ENCODE measurements at regions not wholly inside any gene's neighbourhood (a gene's known extent, or its start where the extent isn't known, plus 50 kb on each side); places are given as distances from the start of the nearest gene placed in this dataset.
"Not testable (repeated sequence)": the region's sequence is repeated elsewhere in the genome, so short reads cannot be mapped to it uniquely, and the experiment has no call there.

DNA sequence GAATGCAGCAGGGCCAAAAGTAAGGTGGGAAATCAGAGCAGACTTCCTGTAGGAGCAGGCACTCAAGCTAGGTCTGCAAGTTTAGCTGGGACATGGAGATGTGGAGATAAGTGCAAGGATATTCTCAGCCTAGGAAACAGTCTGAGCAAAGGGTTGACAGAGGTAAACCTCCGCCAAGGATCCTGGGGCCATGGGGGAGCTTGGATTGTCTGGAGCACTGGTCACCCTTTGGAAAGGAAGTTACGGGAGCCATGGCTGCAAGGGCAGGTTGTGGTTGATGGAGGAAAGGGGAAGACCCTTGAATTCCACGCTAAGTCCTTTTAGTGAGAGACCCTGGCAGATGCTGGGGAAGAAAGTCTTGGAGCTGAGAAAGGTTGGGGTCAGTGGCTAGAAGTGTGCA lies 150.9 kb downstream of the PTPRU start:
- H3K4me1 ChIP-seq (ENCODE audit: control insufficient read depth in 1 of 2, insufficient read depth in 2 of 2, low read length in 2 of 2): peaks cover 0 to 5% of the 10 kb centered on the region in 2 experiments; a peak in 1 of 4 replicates
- TF ChIP-seq ZNF274 (IDR thresholded peaks at IDR 0.05; ENCODE audit: low read depth, low read length): no peak
- TF ChIP-seq TCF7L2 (IDR thresholded peaks at IDR 0.05; ENCODE audit: borderline replicate concordance, extremely low read depth, insufficient read depth, insufficient read length): no peak
- no peak for TF ChIP-seq EZH2 (IDR thresholded peaks at IDR 0.05)
- no peaks in the 10 kb centered on the region for H3K9me2 ChIP-seq (ENCODE audit: insufficient read depth)
- H3K9me3 ChIP-seq (ENCODE audit: control insufficient read depth in 1 of 2, insufficient read depth in 1 of 2, low read depth in 1 of 2, low read length in 2 of 2): no peaks in the 10 kb centered on the region
- ChIA-PET POLR2A (no interaction called here), RAD21 (ENCODE audit: low non-redundant PET in 1 of 2, low total read pairs in 2 of 2, uncharacterized antibody in 2 of 2, unreplicated experiment in 2 of 2) (no interaction called here), CTCF (no interaction called here)
- H3K27me3 ChIP-seq (ENCODE audit: insufficient read depth, low read length): peaks cover 6% of the 10 kb centered on the region; the same call in 1 of the 2 replicates
- no peak overlapping the region for H2AFZ ChIP-seq (ENCODE audit: low read depth, low read length, poor library complexity, severe bottlenecking)
- H3K36me3 ChIP-seq (ENCODE audit: control insufficient read depth in 1 of 2, insufficient read depth in 2 of 2, low read length in 2 of 2): no peaks in the 10 kb centered on the region
- no peak overlapping the region for H3K27ac ChIP-seq (ENCODE audit: low read depth, low read length)
- intact Hi-C loops (cut with micrococcal nuclease): no loop called here
- no peaks in the 10 kb centered on the region for H4K20me1 ChIP-seq (ENCODE audit: insufficient read depth)
- no peak overlapping the region for H3K4me3 ChIP-seq (replicated peaks in 1 of 2; ENCODE audit: low read depth in 1 of 2, low read length in 2 of 2)
- no peak for ATAC-seq
- BruUV-seq (replicated peaks): no TSS peak
- H3K4me2 ChIP-seq (ENCODE audit: low read length): no peak overlapping the region
- no peak overlapping the region for H3K9ac ChIP-seq (ENCODE audit: low read length)
- DNase-seq (ENCODE audit: low read depth, low spot score): no peak
- H3K79me2 ChIP-seq (ENCODE audit: insufficient read depth, low read length): no peaks in the 10 kb centered on the region

GRCh38 chr1:29386453-29386852 lies 150.1 kb downstream of the PTPRU start:
- H3K36me3 ChIP-seq (ENCODE audit: control insufficient read depth in 1 of 2, insufficient read depth in 2 of 2, low read length in 2 of 2); H3K9me3 ChIP-seq (ENCODE audit: control insufficient read depth in 1 of 2, insufficient read depth in 1 of 2, low read depth in 1 of 2, low read length in 2 of 2); H3K9me2 ChIP-seq (ENCODE audit: insufficient read depth); H4K20me1 ChIP-seq (ENCODE audit: insufficient read depth); H3K4me3 ChIP-seq (replicated peaks in 1 of 2; ENCODE audit: low read depth in 1 of 2, low read length in 2 of 2); H3K27me3 ChIP-seq (ENCODE audit: insufficient read depth, low read length); intact Hi-C loops (cut with micrococcal nuclease); H3K4me1 ChIP-seq (ENCODE audit: control insufficient read depth in 1 of 2, insufficient read depth in 2 of 2, low read length in 2 of 2); DNase-seq (ENCODE audit: low read depth, low spot score); H3K27ac ChIP-seq (ENCODE audit: low read depth, low read length); POLR2A ChIA-PET; RAD21 ChIA-PET (ENCODE audit: low non-redundant PET in 1 of 2, low total read pairs in 2 of 2, uncharacterized antibody in 2 of 2, unreplicated experiment in 2 of 2); H3K4me2 ChIP-seq (ENCODE audit: low read length); BruUV-seq (replicated peaks); ATAC-seq; H3K79me2 ChIP-seq (ENCODE audit: insufficient read depth, low read length); H2AFZ ChIP-seq (ENCODE audit: low read depth, low read length, poor library complexity, severe bottlenecking); H3K9ac ChIP-seq (ENCODE audit: low read length): not testable (repeated sequence)
- CTCF ChIA-PET: interaction anchor here (2.0 kb wide), 1 partner anchor 29 kb away, joined by 8 read pairs; no protein-coding TSS in a partner anchor

Data from HCT116 (cell line).